Keratinocyte (primary cell): ENCODE measurements at regions not wholly inside any gene's neighbourhood (a gene's known extent, or its start where the extent isn't known, plus 50 kb on each side); places are given as distances from the start of the nearest gene placed in this dataset.

Experiments used
- EZH2 ChIP-seq: IDR thresholded peaks from one replicate; pipeline ENCODE4 v1.6.1; 2012; ENCODE audit warnings: inconsistent platforms, mild to moderate bottlenecking, low read length, moderate library complexity
- TF ChIP-seq, protein P1 (sequence below), 3 experiments: IDR thresholded peaks in 1 of 3; conservative IDR thresholded peaks in 1 of 3; optimal IDR thresholded peaks in 1 of 3; 2 replicates in 2 of 3; 3 replicates in 1 of 3; pipeline versions ENCODE3 to v1.5.1; 2011; ENCODE audit warnings: low read length in 3 of 3, mild to moderate bottlenecking in 3 of 3, moderate library complexity in 2 of 3, control low read depth in 1 of 3, inconsistent platforms in 1 of 3; ENCODE audit not compliant: insufficient read depth in 2 of 3; ENCODE audit errors: extremely low read depth in 1 of 3

- TF ChIP-seq, protein P1, sequence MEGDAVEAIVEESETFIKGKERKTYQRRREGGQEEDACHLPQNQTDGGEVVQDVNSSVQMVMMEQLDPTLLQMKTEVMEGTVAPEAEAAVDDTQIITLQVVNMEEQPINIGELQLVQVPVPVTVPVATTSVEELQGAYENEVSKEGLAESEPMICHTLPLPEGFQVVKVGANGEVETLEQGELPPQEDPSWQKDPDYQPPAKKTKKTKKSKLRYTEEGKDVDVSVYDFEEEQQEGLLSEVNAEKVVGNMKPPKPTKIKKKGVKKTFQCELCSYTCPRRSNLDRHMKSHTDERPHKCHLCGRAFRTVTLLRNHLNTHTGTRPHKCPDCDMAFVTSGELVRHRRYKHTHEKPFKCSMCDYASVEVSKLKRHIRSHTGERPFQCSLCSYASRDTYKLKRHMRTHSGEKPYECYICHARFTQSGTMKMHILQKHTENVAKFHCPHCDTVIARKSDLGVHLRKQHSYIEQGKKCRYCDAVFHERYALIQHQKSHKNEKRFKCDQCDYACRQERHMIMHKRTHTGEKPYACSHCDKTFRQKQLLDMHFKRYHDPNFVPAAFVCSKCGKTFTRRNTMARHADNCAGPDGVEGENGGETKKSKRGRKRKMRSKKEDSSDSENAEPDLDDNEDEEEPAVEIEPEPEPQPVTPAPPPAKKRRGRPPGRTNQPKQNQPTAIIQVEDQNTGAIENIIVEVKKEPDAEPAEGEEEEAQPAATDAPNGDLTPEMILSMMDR (optimal IDR thresholded peaks at IDR 0.05 in 1 of 3, IDR thresholded peaks at IDR 0.05 in 1 of 3, conservative IDR thresholded peaks at IDR 0.05 in 1 of 3; ENCODE audit: extremely low read depth in 1 of 3, insufficient read depth in 2 of 3, low read length in 3 of 3), result no peak
- no peak for TF ChIP-seq EZH2
Observed at GRCh38 chr5:155381654-155382053, 368.1 kb downstream of the KIF4B start.
